GM12874 (cell line): ENCODE measurements at regions not wholly inside any gene's neighbourhood (a gene's known extent, or its start where the extent isn't known, plus 50 kb on each side); places are given as distances from the start of the nearest gene placed in this dataset.

ENCODE experiments used
- CTCF ChIP-seq: IDR thresholded peaks from 2 replicates; pipeline ENCODE4 v1.5.1; 2011; ENCODE audit warnings: low read depth, mild to moderate bottlenecking, control low read depth, low read length, moderate library complexity; ENCODE audit not compliant: insufficient read depth

DNA sequence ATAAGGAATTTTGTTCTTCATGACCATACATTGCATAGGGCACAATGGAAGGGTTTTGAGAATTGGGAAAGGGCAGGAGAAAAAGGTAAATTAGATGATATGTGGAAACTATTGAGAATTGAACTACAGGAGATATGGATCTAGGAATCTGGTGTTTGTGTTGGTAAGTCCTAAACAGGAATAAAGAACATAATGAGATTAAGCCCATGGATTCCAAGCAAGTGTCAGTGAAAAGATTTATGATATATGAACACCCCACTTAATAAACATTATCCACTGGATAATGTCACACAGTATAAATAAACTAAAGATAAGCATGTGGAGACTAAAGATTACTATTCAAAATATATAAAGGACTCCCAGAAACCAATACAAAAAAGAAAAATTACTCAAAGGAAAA, 98.2 kb downstream of the TNFSF18 start:
- TF ChIP-seq CTCF, result no peak

DNA sequence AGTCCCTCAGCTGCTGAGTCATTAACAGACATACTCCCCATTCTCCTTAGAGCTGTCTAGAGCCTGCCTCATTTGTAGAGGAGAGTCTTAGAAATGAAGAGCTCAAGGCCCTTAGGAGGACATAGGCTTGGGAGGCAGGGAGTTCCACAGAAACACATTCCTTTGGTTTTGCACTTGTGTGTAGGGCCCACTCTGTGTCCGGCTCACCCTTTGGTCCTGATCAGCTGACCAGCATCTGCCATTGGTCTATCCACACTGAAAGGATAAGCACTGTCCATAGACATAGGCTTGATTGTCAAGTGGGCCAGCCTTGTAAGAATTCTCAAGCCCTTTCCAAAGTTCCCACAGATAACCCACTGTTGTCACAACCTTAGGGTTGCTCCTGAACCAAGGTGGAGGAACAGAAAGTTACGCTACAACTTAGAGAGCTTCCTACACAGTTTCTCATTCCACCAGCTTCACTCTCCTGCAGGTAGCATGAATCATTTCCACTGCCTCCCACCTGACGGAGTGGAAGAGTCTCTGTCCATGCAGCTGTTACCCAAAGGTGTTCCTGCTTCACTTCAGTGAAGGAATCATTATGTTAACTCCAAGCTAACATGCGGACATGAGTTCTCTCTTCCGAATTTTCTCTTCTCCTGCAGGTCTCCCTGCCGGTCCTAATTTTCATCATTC, 96.1 kb downstream of the TNFSF18 start:
- TF ChIP-seq CTCF, result no peak

DNA sequence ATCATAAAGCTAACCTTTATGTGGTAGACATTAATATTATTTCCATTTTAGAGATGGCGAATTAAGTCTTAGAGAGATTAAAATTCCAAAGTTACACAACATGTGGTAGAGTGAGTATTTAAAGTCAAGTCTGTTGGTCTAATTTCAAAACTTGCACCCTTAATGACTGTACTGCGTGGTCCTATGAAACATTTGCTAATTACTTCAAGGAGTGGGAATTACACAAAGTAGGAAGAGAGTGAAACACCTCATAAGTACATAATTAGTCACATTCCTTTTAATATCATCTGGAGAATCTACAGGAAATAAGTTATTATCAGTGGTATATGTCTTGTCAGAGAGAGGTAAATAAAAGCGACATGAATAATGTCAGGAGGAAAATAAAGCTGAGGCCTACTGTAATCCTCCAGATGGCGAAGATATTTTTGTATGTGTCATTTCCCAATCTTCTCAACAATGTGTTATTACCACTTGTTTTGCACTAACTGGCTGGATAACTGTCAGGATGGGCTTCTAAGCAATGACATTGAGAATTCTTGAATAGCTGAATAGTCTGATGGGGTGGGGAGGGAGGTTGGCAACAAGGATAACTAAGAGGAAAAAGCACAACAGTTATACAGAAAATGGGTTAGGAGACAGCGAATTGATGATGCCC, 95.5 kb downstream of the TNFSF18 start:
- TF ChIP-seq CTCF, result no peak

DNA sequence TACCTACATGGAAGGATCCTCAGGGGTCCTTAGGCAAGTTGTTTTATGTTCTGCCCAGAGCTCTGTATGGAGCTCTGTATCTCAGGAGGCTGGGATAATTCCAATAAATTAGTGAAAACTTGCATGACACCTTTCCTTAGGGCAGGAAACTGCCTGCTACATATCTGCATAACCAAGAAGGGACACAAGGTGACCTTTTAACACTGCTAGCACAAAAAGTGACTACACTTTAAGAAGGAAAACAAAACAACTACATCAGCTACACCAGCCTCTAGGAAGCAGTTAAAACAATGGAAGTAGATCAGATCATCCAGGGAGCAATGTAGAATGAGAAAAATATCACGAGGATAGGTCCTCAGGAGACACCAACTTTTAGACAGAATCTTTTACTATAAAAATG, 93.9 kb downstream of the TNFSF18 start:
- TF ChIP-seq CTCF, result no peak

DNA sequence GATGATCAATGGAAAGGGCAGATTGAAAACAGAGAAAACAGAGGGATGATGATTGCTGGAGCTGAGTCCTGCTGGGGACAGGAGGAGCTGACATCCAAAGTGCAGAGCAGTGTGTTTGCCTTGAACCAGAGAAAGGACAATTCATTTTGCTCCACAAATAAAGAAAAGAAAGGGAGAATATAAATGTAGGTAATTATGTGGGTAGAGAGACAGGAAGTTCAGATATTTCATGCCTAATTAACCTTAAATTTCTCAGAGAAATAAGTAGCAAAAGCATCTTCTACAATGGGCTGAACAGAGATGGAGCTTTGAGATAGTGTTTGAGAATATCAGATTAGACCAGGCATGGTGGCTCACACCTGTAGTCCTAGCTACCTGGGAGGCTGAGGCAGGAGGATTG, 93.2 kb downstream of the TNFSF18 start:
- TF ChIP-seq CTCF, result no peak

DNA sequence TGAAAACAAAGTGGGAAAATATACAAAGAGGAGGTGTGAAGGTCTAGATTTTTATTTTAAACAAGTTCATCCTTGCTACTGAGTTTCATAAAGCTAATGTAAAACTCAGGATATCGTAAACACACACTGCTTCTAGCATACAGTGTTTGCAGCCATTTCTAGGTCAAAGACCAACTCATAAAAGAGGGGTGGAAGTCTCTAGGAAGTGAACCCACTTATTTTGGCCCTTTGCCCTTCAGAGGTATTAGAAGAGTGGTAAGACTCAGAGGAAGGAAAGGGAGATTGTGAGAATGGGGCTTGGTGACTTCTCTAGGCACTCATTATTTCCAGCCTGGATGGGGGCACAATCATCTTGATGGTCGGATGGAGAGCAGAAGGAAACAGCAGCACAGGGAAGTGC, 91.2 kb downstream of the TNFSF18 start:
- TF ChIP-seq CTCF, result no peak

GRCh38 chr1:172960019-172960418, 90.7 kb downstream of the TNFSF18 start:
- no peak for TF ChIP-seq CTCF
